T47D (cell line): ENCODE measurements at regions not wholly inside any gene's neighbourhood (a gene's known extent, or its start where the extent isn't known, plus 50 kb on each side); places are given as distances from the start of the nearest gene placed in this dataset.
"Not testable (repeated sequence)": the region's sequence is repeated elsewhere in the genome, so short reads cannot be mapped to it uniquely, and the experiment has no call there.

Experiments
- DNase-seq, 2 experiments: peaks; one replicate each; pipeline versions ENCODE4 v3.0.0 to v3.0.0-alpha.2; 2011 to 2012; ENCODE audit warnings: low read depth in 1 of 2, low spot score in 1 of 2
- JUND ChIP-seq: IDR thresholded peaks from 2 replicates; pipeline ENCODE4 v1.6.1; 2012; ENCODE audit warnings: low read depth
- in situ Hi-C: cut with HindIII; loops from 2 replicates; pipeline ENCODE4 v1.10.0; 2016; ENCODE audit warnings: low sequenced_read_pairs, low pct_unique_long_range_greater_than_20kb

DNA sequence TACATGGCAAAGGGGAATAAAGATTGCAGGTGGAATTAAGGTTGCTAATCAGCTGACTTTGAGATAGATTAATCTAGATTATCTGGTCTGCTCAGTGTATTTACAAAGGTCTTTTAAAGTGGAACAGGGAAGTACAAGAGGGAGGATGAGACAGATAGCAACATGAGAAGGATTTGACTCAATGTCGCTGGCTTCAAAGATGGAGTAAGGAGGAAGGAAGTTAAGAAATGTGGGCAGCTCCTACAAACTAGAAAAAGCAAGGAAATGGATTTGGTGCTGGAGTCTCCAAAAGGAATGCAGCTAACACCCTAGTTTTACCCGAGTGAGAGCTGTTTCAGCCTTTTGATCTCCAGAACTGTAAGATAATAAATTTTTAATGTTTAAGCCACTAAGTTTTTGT is 180.7 kb upstream of the TTC14 start:
- in situ Hi-C loops, result no loop called here
- no peak for DNase-seq

DNA sequence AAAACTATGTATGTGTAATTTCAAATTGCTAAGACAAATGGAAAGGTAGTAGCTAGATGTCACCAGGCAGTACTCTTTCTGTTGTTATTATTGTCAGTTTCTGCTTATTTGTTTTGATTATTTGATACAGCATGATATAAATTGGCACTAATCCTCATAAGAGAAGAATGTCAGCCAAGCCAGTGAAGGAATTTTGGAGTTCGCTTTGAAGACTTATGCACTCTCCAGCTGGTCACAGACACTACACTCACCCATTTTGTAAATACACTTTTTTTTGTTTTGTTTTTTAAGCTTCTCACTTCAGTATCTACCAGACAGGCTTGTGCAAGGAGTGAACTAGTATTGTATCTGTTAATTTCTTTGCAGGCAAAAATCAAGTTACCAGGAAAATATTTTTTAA is 180.2 kb upstream of the TTC14 start:
- in situ Hi-C loops, result no loop called here
- no peak for TF ChIP-seq JUND
- no peak for DNase-seq

More for the DNA sequence above, 180.7 kb upstream of the TTC14 start:
- TF ChIP-seq JUND, result no peak

- in situ Hi-C loops, DNase-seq: not testable (repeated sequence)
Measured at GRCh38 chr3:180424305-180424704, 177.7 kb upstream of the TTC14 start.

DNA sequence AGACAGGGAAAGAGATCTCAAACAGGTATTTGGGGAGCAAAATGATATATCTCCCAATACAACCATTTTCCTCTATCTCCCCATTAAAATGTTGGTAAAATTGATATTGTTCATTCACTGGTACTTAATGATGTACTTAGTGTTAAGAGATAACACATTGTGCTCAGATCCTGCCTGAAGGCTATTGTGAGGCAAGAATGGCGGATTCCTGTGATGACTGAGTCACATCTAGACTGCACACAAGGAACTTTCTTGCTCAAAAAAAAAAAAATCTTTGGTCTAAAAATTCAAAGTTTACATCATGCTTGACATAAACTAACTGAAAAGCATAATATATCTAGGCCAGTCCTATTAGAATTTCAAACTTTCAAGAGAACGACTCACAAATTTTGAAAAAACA is 171.1 kb upstream of the TTC14 start:
- in situ Hi-C loops, result no loop called here
- no peak for DNase-seq
- TF ChIP-seq JUND, result no peak

- in situ Hi-C loops, result no loop called here
- no peak for DNase-seq
- TF ChIP-seq JUND, result no peak
Measured at GRCh38 chr3:180433152-180433551, 168.8 kb upstream of the TTC14 start.

DNA sequence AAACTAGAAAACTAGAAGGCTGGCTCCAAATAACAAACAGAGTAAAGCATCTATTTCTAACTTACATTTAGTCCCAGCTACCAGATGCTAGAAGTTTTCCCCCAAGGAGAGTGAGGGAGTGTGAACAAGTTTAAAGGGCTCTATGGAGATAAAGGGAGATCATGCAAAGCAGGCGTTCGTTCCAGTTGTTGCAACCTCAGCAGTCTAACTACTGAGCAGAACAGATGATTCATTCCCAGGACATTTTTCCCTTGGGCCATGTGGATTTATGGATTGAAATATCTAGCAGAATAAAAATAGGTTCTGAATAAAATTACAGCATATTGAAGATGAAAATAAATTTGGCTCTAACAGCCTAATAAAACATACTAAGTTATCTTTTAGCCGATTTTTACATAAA is 154.8 kb upstream of the TTC14 start:
- in situ Hi-C loops, result no loop called here
- TF ChIP-seq JUND, result no peak
- no peak for DNase-seq

DNA sequence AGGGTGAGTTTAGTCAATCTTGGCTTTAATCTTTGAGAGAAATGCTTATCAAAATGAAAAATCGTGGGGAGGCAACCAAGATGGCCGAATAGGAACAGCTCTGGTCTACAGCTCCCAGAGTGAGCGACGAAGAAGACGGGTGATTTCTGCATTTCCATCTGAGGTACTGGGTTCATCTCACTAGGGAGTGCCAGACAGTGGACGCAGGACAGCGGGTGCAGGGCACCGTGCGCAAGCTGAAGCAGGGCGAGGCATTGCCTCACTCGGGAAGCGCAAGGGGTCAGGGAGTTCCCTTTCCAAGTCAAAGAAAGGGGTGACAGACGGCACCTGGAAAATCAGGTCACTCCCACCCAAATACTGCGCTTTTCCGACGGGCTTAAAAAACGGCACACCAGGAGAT is 153.6 kb upstream of the TTC14 start:
- DNase-seq, in situ Hi-C loops: not testable (repeated sequence)

- no peak for TF ChIP-seq JUND
- in situ Hi-C loops, result no loop called here
- DNase-seq, result peak in 1 of 2 experiments; percentile 49
Measured at GRCh38 chr3:180457225-180457624, 144.7 kb upstream of the TTC14 start.

DNA sequence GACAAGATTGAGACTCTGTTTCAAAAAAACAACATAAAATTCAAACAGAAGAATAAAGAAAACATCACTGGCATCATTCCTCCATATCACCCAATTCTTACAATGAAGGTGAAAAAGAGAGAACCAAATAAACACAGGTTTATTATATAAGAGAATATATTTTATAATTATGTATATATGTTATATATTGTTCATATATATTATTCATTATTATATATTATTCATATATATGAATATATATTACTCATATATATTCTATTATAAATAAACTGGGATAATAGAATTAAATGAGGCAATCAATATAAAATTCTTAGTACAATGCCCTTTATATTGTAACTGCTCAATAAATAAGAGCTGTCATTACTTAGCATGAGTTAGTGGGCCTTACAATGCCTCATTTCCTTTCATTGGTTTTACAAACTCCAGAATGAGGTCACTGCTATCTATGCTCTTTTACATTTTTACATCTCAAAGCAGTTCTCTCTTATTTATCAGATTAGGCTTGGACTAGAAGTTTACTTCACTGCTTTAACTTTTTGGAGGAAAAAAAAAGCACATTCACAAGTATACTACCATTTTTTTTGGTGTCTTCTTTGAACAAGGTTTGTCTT is 135.5 kb upstream of the TTC14 start:
- TF ChIP-seq JUND, result no peak
- in situ Hi-C loops, result no loop called here
- DNase-seq, result no peak

DNA sequence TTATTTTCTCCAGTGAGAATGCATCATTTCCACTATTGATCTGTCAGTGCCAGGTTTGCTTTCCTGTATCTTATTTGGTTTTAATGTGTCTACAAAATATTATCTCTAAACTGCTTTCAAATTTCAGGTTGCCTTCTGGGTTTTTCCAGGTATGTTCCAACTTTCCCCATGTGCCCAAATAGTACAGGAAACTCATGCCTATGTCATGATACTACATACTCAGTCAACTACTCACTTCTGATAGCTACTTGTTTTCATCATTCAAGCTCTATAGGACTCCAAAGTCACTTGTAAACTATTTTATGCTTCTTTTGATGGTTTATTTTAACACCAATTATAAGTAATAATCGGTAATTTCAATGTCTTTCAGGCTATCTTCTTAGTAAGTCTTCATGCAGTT is 134.8 kb upstream of the TTC14 start:
- DNase-seq, result no peak
- in situ Hi-C loops, result no loop called here
- TF ChIP-seq JUND, result no peak

DNA sequence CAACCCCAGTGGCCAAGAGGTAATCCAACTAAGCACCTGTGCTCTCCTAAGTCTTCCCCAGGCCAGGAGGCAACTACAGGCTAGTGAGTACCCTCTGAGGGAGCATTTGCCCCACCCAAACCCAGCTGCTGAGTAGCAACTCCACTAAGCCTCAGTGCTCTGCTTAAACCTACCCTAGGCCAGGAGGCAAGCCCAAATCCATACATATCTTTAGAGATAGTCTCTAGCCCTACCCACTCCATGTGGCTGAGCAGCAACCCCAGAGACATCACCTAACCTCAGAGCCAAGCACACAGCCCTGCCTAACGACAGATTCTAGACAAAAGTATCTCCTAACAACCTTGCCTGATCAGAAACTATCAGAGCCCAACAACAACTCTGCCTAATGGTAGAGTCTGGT is 132.8 kb upstream of the TTC14 start:
- no peak for TF ChIP-seq JUND
- no peak for DNase-seq
- in situ Hi-C loops, result no loop called here

DNA sequence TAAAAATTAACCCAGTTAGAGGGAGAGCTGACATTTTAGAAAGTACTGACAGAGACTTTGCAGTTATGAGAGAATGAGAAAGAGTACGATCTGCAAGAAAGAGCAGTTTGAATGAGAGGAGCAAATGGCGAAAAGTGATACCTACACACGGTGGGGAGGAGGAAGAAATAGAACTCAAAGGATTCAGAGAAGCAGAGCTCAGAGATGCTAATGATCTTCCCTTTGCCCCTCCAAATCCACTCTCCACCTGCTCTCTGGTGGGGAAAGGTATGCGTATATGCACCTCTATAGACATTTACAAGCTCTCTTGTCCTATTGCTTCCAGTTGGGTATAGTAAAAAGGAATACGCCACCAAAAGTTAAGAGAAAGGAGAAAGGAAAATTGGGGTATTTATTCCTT is 123.3 kb upstream of the TTC14 start:
- no peak for TF ChIP-seq JUND
- no peak for DNase-seq
- in situ Hi-C loops, result no loop called here

DNA sequence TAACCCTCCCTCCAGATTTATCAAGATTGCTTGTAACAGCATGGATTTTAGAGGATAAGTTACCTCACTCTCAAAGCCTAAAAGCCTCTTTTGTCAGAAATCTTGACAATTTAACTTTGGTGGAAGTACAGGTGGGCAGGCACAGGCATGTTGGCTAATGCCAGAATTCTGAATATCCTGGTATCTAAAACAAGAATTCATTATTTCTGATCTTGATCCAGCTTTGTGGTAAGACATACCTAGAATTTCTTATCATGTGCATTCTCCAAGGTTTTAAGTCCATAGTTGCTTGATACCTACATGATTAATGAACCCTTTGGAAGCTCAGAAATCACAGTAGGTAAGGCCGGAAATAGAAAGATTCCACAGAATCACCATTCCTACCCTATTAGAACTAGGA is 109.9 kb upstream of the TTC14 start:
- no peak for TF ChIP-seq JUND
- no peak for DNase-seq
- in situ Hi-C loops, result no loop called here

DNA sequence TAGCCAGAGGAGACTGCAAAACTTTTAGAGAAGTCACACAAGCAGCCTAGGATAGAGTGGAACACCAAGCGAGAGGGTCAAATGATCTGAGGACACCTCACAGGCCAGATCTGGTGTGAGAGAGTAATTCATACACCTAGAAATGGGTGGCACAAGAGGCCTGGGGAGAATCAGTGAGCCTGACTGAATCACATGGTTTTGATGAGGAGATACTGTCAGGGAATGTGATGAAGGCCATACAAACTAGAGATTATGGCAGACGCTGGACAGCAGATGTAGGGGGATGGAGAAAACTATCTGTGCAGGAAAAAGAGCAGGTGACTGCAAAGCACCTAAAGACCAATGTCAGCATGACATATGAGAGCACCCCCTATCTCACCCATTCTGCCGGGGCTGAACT is 105.0 kb upstream of the TTC14 start:
- DNase-seq, result no peak
- TF ChIP-seq JUND, result no peak
- in situ Hi-C loops, result no loop called here
